Stimulated activated CD4-positive, alpha-beta T cell treated with anti-CD3 and anti-CD28 coated beads, Interleukin-4, amount 100 ng/mL, for 48 hours (primary cell): ENCODE measurements at regions not wholly inside any gene's neighbourhood (a gene's known extent, or its start where the extent isn't known, plus 50 kb on each side); places are given as distances from the start of the nearest gene placed in this dataset.

Experiments
- DNase-seq, 2 donors: peaks; one replicate each; pipeline ENCODE4 v3.0.0-alpha.2; 2020; ENCODE audit warnings: low read depth in 2 of 2

DNA sequence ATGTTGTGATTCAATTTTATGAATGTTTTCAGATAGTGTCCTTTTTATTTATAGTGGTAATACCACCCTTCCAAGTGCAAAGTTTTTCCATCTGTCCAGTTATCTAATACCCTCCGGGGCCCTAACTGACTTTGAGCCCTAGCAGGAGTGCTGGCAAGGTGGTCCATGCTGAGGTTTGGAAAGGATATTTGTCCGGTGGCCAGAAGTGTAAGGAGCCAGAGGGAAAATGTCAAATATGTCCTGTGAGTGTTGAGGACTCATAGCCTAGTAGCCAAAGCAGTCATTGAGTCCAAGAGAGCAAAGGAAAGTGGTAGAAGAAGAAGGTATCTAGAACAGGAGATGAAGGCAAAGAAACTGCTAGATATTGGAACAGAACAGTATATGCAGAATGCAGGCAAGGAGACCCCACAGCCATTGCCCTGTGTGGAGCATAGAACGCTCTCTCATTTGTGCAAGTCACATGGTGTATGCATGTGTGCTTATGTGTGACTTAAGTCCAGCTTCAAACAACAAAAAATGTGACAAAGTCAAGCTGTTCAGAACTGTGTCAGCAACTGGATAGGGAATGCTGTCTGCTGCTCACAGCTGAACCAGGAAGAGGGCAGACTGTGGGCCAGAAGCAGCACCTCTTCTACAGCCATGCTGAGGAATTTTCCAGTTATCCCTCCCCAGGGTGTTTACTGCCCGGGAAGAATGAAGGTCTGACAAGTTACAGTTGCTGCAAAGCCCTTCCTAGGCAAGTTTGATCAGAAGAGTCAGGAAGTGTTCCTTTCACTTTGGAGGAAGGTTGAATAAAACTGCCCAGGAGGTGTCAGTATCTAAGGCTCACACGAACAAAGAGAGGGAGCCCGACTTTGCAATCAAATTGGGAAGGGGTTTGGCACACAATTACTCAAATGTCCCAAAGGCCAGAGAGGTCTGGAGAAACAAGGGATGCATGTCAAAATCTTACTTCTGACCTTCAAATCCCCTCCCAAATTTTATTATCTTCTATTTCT lies 463.3 kb upstream of the DMAC1 start:
- no peak for DNase-seq

DNA sequence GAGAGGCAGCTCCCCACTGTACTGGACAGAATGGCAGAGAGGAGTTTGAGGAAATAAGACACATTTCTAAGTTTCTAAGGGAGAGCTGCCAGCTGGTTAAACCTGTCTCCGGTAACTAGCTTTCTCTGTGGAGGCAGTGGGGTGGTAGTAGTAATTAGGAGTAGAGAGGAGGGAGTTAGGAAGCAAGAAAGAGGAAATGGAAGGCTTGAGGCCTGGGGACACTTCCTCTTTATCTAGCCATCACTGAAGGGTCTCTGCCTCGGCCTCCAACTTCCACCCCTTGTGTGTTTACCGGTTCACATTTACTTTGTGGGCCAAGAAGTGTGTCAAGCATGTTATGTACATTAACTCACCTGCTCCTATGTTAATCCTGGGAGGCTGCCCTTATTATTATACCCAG lies 462.2 kb upstream of the DMAC1 start:
- no peak for DNase-seq

DNA sequence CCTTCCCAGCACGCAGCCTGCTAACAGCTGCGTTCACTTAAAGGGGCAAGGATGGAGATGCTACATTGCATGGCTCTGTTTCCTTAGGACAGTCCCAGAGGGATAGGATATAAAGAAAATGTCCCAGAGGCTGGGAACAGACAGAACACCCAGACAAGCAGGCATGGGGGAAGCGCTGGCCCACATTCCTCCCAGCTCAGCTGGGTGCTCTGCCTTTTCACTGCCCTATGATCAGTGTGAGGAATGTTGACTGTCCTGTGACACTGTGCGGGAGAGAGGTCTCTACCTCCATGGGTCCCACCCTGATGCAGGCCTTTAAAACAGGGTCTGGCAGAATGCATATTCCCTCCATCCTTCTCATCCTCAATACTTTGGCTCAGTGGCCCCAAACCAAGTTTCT lies 459.4 kb upstream of the DMAC1 start:
- no peak for DNase-seq

DNA sequence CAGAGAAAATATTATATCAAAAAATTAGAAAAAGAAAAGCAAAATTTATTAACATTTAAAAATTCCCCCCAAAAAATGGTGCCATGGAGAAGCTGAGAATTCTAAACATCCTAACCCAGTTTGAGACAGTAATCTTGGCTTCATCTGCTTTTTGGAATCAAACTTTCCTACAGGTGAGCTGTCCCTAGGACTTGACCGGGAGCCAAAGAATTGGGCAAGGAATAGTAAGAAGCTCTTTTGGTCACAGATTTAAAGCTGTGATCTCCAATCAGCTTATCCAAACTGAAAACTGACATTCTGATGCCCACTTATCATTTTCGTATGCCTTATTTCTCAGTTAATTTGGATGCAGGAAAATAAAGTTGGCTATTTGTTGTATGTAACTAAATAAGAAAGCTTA lies 457.3 kb upstream of the DMAC1 start:
- no peak for DNase-seq

DNA sequence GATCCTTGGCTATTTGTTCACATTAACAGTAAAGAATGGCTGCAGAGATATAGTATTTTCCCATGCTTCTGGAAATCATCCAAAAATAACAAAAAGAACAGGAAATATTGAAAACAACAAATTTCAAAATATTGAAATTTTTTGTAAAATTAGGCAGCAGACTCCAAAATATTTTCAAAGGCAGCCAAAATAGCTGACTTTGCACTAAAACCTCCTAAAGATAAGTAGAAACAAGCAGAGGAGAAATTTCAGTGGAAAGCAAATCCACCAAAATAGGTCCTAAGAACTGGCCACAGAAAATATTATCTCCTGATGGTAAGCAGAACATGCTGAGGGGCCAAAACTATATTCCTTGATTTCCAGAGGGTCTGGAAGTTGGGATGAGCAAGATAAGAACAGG lies 456.3 kb upstream of the DMAC1 start:
- no peak for DNase-seq

DNA sequence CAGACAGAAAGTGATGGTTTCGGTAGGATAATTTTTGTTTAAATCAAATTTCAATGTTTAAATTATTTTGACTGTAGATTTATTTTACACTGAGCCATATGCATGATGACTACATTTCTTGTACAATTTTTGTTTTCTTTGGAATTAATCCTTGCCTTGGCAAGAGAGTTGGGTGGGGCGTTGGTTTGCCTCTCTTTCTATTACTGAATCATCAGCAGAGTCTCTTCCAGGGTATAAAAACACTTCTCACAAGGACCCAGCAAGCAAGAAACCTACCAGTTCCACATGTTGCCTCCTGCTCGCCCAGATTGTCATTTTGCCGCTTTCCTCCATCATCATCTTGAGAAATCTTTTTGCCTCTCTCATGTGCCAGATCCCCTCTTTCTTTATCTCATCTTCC lies 455.0 kb upstream of the DMAC1 start:
- DNase-seq: no peak

DNA sequence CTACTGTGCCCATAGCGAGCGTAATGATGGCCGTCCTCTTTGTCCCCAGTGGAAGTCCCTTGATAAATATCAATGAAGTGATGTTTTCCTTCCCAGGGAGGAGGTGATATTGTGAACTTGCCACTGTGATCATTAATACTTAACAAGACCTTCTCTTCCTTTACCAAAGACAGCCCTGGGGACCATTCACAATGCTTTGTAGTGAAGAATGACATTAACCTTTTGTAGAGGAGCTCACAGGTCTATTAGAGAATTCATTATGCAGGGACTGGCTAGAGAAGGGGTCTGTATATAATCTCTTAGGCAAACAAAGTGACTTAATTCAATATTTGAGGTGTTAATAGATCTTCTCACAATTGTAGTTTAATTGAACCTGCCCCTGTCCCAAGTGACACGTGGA lies 452.9 kb upstream of the DMAC1 start:
- DNase-seq: no peak

DNA sequence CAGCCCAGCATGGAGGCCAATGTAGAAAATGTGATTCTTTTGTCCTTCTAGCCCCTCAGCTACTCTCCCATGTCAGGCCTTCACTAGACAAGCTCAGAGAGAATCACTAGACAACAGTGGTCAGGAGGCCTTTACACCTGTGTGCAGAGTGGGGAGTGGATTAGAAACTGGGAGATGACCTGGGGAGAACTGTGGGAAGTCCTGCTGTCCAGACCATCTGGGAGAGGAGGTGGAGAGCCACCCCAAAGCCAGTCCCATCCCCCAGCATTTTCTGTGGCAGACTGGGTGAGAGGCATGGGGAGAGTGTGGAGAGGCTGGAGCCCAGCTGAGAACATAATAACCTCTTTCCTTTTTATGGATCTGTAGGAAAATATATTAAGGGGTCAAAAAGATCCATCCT lies 452.0 kb upstream of the DMAC1 start:
- no peak for DNase-seq

DNA sequence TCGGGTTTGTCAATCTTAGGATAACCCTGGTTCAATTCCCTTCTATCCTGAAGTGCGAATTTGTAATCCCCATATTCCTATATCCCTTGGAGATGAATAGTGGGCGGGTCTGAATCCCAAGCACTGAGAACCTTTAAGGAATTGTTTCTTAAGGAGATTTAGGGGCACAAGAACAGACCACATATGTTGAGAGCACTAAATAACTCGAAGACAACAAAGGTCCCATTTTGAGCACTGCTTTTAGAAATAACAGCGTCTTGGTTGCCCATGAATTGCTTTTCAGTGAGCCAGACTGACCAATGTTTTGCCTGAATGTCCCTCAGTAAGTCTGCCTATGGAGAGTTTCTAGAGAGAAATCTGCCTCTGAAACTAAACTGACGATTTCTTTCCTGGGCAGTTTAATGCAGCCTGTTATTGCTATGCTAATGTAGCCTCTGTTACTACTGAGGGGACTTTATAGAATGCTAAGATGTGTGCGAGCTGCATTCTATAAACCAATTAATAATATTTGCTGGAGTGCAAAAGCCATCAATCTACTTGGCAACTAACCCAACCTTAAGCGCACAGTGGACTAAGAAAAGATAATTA lies 445.0 kb upstream of the DMAC1 start:
- DNase-seq: no peak

DNA sequence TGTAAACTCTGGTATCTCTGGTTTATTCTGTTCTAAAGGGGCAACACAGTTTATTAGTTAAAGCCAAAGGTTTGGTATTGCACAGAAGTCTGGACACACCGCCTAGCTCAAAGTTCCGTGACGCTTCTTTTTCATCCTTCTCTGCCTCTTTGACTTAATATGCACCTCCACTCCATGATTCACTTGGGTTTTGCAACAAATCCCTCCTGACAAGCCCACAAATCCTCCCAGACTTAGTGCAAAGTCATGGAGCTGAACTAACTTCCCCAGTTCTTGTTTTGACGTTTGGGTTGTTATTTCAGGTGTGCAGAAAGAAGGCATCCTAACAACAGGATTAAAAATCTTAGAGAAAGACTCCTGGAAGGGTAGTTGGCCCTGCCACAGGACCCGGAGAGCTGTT lies 441.6 kb upstream of the DMAC1 start:
- DNase-seq: no peak

DNA sequence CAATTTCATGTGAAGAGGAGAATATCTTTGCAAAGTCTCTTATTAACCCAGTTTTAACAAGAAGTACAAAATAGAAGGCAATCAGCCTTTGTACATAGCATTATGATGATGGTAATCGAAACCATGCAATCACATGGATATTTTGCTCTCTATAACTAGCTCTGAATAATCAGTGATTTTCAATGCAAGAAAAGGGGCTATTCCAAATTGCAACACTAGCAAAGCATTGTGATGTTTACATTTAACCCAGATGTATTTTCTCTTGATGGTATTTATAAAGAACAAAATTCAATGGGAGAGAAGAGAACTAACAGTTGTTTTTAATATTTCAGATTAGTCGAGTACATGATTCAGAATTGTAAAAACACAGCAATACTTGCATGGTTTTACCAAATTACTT lies 437.5 kb upstream of the DMAC1 start:
- DNase-seq: no peak

DNA sequence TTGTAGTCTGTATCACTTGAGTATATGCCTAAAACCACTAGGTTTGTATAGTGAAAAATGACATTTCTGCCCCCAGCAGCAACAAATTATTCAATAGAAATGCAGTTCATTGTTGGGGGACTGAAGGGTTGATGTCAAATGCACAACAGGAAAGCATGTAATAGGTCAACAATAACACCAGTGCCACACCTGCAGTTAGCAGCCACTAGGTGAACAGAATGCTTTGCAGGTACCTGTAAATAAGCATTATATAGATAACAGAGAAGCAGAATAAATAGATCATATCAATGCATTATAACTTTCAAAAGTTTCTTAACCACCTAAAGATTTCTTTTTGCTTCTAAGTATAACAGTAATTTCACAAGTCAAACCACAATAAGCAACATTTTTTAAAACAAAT lies 435.9 kb upstream of the DMAC1 start:
- DNase-seq: no peak

DNA sequence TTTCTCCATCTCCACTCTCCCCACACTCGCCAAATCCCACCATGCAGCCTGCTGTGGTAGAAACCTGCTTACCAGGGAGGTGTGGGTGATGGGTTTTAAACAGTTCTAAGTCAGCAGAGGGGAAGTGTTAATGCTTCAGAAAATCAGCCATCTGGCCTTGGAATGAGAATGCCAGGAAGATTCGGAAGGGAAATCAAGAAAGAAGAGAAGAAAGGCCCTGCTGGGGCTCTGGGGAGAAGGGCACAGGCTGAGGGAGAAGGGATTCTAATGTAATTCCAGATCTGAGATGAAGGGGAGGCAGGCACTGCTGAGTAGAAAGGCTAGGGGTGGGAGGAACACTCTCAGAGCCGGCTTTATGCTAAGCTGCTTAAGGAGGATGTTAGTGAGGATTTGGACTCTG lies 434.7 kb upstream of the DMAC1 start:
- DNase-seq: no peak

DNA sequence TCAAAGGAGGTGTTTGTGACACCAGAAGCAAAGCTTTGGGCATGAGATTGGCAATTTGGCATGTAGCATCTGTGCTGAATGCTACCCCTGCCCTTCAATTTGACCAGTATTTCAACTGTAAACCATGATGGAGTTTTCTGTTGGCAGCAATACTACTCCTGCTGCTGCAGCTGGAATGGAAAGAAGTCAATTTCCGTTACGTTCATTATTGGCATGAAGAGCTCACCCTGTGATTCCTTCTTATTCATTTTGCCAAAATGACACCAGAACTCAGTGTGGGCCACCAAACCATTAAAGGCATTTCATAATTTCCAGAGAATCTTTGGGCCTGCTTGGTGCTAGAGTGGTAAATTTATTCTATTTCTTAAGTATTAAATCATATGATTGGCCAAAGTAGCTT lies 433.1 kb upstream of the DMAC1 start:
- no peak for DNase-seq

DNA sequence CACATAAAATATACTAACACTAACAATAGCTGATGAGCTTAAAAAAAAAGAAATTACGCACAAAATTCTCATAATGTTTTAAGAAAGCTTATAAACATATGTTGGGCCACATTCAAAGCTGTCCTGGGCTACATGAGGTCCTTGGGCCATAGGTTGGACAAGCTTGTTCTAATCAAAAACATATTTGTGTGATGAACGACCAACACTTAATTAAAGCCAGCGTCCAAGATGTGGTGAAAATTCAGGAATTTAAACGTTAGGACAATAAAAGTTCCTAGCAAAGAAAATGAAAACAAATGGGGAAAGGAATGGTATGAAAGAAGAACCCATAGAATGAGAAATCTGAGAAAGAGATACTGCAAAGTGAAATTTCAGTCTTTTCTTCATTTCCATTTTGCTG lies 429.6 kb upstream of the DMAC1 start:
- no peak for DNase-seq

DNA sequence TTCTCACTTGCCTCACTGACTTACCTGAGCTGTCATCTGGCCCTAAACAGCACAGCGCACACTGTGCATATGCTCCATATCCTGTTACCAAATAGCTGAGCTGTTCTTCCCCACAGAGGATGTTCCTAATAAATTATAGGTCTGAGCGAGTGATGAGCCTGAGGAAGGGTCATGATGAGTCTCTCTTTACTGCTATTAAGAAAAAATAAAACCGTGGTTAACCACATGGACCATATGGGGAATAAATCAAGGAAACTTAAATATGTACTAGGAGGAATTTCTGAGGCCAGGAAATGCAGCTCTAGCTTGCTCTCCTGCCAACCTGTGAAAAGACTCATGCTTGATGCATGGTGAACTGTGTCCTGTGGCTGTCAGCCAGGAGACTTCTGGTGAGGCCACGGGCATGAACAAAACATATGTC lies 424.8 kb upstream of the DMAC1 start:
- no peak for DNase-seq

DNA sequence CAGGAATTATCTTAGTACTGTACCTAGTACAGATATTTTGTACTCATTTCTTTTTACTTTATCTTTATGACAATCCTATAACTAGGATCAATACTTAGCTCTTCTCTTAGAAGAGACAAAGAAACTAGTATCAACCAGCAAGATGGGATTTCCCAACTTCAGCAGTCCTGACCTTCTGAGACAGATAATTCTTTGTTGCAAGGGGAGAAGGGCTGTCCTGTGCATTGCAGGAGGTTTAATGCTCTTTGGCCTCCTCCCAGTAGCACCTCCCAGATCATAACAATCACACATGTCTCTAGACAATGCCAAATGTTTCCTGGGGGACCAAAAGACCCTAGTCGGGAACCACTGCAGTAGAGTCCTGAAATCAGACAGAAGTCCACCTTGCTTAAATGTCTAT lies 424.3 kb upstream of the DMAC1 start:
- DNase-seq: no peak

DNA sequence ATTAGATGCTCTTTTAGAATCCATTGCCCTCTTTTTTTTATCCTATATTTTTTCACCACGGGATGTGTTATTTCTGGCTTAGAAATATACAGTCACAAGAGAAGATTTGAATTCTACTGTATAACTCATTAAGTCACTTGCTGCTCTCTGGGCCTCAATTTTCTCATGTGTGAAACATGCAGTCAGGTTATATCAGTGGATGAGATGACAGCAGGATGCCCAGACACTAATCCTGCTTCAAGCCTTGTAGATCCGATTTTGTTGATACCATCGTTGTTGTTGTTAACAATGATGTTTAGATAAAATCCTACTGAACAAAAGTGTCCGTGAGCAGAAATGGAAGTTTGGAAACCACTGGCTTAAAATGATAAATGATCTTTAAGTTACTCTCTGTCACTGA lies 421.9 kb upstream of the DMAC1 start:
- DNase-seq: no peak

DNA sequence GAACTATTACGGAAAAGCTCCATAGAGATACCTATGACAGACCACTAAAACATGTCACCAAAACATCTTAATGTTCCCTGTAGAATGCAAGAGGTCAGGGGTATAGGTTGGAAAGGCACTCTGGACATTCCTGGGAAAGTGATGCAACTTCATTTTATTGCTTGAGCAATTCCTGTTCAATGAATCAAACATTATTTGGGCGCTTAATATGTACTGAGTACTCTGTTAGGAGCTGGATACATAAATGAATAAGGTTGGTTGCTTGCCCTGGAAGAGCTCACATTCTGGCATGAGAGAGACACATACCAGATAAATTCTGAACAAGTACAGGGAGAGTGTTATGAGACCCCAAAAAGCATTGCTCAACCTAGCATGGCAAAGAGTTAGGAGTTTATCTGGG lies 408.9 kb upstream of the DMAC1 start:
- DNase-seq: no peak

DNA sequence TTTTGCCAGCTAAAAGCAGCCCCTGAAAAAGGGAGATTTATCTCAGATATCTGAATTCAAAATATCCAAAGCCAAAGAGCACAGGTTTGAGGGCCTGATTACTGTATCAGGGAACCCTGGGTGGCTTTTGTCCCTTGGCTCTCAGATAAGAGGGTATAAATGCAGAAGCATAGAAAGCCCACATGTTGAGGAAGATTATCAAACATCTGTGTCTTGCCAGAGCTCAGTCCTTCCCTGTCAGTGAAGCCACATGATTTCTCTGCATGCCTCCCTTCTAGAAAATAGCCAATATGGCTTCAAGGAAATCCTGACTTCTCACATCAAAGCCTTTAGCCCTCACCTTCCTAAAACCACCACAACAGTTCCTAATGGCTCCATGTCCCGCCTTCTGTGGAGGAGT lies 408.0 kb upstream of the DMAC1 start:
- no peak for DNase-seq

DNA sequence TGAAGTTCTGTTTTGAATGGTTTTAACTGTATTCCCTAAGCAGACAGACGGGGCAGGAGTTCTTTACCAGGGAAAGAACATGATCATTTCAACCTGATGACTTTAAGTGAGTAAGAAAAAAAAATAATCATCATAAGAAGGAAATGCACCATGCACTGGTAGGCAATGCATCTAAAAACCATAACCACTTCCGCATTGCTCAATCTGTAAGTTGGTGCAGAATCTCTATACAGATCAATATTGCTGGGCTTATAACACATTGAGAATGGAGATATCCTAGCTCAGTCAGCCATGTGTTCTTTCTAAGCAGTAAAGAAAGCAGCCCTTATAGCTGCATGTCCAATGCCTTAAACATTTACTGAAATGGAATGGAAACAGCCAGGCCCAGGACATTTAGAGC lies 407.1 kb upstream of the DMAC1 start:
- no peak for DNase-seq

DNA sequence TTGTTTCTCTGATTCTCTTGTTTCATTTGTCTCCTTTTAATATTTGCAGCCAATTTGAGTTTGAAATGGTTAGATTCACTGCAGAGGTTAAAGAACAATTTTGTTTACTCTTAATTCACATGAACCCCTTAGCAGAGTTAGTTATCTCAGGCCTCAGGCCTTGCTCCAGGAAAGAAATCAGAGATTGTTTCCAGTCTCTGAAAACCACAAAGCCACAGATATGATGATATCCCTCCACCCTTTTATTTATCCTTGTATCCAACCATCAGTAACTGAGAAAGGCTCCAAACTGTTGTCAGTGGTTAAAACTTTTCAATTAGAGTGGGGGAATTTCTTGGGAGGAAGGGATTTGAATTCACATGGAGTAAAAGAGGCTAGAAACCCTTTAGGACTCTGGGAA lies 406.0 kb upstream of the DMAC1 start:
- DNase-seq: no peak

DNA sequence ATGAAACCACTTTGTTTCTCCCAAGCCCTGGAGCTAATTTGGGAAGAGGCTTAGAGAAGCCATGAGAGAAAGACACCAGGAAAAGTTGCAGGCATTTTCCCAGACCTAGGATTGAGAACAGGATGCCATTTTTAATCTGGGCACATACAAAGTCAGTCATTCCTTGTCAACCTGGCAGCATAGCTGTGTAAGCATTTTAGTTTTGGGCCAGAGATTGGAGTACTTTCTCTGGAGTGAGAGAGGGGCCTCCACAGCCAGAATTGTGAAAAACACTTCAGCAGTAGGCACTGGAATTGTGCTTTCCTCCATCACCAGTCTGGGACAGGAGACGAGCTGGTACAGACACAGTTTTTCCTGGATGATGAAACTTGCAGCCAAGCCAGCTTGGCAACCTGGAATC lies 390.3 kb upstream of the DMAC1 start:
- no peak for DNase-seq
